Endodermal cell (in vitro differentiated cells): ENCODE measurements at regions not wholly inside any gene's neighbourhood (a gene's known extent, or its start where the extent isn't known, plus 50 kb on each side); places are given as distances from the start of the nearest gene placed in this dataset.

Source experiments
- DNase-seq: peaks from one replicate; pipeline ENCODE4 v3.0.0-alpha.2; 2017
- H3K27ac ChIP-seq: 2 replicates; pipeline ENCODE4 v1.5.1; 2013; ENCODE audit warnings: mild to moderate bottlenecking, low read depth, low read length, moderate library complexity
- H3K27me3 ChIP-seq: 2 replicates; pipeline ENCODE4 v1.6.1; 2013; ENCODE audit warnings: mild to moderate bottlenecking, low read length, moderate library complexity; ENCODE audit not compliant: insufficient read depth, control insufficient read depth, poor library complexity, severe bottlenecking
- H3K36me3 ChIP-seq: 2 replicates; pipeline ENCODE4 v1.7.0; 2013; ENCODE audit warnings: mild to moderate bottlenecking, low read length, moderate library complexity; ENCODE audit not compliant: control insufficient read depth, insufficient read depth
- H3K4me1 ChIP-seq: one replicate; pipeline ENCODE4 v1.7.0; 2013; ENCODE audit warnings: low read length; ENCODE audit not compliant: control insufficient read depth, insufficient read depth
- H3K4me3 ChIP-seq: 2 replicates; pipeline ENCODE4 v1.5.1; 2013; ENCODE audit warnings: mild to moderate bottlenecking, low read length, moderate library complexity
- H3K9ac ChIP-seq: 2 replicates; pipeline ENCODE4 v1.6.1; 2013; ENCODE audit warnings: mild to moderate bottlenecking, low read length, moderate library complexity; ENCODE audit not compliant: poor library complexity, severe bottlenecking; ENCODE audit errors: extremely low read depth
- H3K9me3 ChIP-seq: 2 replicates; pipeline ENCODE4 v1.6.1; 2013; ENCODE audit warnings: mild to moderate bottlenecking, low read length, moderate library complexity; ENCODE audit not compliant: control insufficient read depth
- H3K27ac Mint-ChIP-seq: 2 replicates; pipeline ENCODE4 v1.8.0; 2020; ENCODE audit warnings: mixed read lengths
- H3K27me3 Mint-ChIP-seq: 2 replicates; pipeline ENCODE4 v1.8.0; 2021; ENCODE audit warnings: mild to moderate bottlenecking, mixed read lengths; ENCODE audit not compliant: insufficient read depth
- H3K36me3 Mint-ChIP-seq: 2 replicates; pipeline ENCODE4 v1.8.0; 2020; ENCODE audit warnings: low read depth, mixed read lengths
- H3K4me1 Mint-ChIP-seq: 2 replicates; pipeline ENCODE4 v1.8.0; 2020; ENCODE audit warnings: mixed read lengths
- H3K4me3 Mint-ChIP-seq: 2 replicates; pipeline ENCODE4 v1.8.0; 2020; ENCODE audit warnings: mild to moderate bottlenecking, moderate library complexity, mixed read lengths
- H3K9me3 Mint-ChIP-seq: 2 replicates; pipeline ENCODE4 v1.8.0; 2020; ENCODE audit warnings: mild to moderate bottlenecking, mixed read lengths
- WGBS, 2 experiments: methylation state at CpG; one replicate each; pipeline versions ENCODE4 v1.1.5 to v1.1.7; 2013; ENCODE audit warnings: missing lambda C conversion rate in 2 of 2, mixed read lengths in 1 of 2; ENCODE audit not compliant: insufficient coverage in 1 of 2, insufficient read length in 1 of 2; 5-methylcytosine and 5-hydroxymethylcytosine counted together
- TF ChIP-seq, protein P1 (sequence below): fragments of 200-600 bp; sonication (generic); conservative IDR thresholded peaks from 2 replicates; pipeline ENCODE4 v1.5.0; 2021; ENCODE audit warnings: antibody characterized with exemption, mild to moderate bottlenecking

DNA sequence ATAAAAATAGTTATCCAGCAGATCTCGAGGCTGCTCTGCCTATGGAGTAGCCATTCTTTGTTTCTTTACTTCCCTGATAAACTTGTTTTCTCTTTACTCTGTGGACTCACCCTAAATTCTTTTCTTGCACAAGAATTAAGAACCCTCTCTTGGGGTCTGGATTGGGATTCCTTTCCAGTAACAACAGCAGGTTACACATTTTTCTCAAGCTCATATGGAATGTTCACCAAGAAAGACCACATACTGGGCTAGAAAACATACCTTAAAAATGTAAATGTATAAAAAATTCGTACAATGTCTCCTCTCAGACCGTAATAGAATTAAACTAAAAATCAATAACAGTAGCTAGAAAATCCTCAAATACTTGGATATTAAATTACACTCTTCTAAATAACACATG, 299.2 kb downstream of the CNTN3 start:
- H3K4me1 ChIP-seq, result no peaks in the 10 kb centered on the region
- H3K4me3 ChIP-seq, result no peak overlapping the region
- no peak overlapping the region for H3K27ac Mint-ChIP-seq
- no peak overlapping the region for H3K9ac ChIP-seq
- TF ChIP-seq, protein P1, sequence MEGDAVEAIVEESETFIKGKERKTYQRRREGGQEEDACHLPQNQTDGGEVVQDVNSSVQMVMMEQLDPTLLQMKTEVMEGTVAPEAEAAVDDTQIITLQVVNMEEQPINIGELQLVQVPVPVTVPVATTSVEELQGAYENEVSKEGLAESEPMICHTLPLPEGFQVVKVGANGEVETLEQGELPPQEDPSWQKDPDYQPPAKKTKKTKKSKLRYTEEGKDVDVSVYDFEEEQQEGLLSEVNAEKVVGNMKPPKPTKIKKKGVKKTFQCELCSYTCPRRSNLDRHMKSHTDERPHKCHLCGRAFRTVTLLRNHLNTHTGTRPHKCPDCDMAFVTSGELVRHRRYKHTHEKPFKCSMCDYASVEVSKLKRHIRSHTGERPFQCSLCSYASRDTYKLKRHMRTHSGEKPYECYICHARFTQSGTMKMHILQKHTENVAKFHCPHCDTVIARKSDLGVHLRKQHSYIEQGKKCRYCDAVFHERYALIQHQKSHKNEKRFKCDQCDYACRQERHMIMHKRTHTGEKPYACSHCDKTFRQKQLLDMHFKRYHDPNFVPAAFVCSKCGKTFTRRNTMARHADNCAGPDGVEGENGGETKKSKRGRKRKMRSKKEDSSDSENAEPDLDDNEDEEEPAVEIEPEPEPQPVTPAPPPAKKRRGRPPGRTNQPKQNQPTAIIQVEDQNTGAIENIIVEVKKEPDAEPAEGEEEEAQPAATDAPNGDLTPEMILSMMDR, result no peak
- no peak for DNase-seq
- H3K9me3 Mint-ChIP-seq, result peaks cover 21% of the 10 kb centered on the region
- no peak overlapping the region for H3K27ac ChIP-seq
- no peaks in the 10 kb centered on the region for H3K36me3 ChIP-seq
- no peaks in the 10 kb centered on the region for H3K36me3 Mint-ChIP-seq
- H3K9me3 ChIP-seq, result peaks cover 6% of the 10 kb centered on the region
- WGBS, 2 experiments, result 90 to 97% methylated on average over 3 of the region's 3 CpGs
- H3K4me3 Mint-ChIP-seq, result no peak overlapping the region
- no peaks in the 10 kb centered on the region for H3K27me3 Mint-ChIP-seq
- H3K27me3 ChIP-seq, result no peaks in the 10 kb centered on the region
- H3K4me1 Mint-ChIP-seq, result no peaks in the 10 kb centered on the region

DNA sequence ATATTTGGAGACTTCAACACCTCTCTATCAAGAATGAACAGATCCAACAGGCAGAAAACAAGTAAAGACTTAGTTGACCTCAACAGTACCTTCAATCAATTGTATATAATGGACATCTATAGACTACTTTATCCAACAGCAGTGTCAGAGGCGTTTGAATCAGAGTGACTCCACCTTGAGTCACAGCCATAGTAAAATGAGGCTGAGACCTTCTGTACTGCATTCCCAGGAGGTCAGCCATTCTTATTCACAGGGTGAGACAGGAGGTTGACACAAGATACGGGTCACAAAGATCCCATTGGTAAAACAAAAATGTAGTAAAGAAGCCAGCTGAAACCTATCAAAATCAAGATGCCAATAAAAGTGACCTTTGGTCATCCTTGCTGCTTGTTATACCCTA, 299.8 kb downstream of the CNTN3 start:
- H3K4me3 ChIP-seq, result no peak overlapping the region
- peaks cover 6% of the 10 kb centered on the region for H3K9me3 ChIP-seq
- H3K4me3 Mint-ChIP-seq, result no peak overlapping the region
- H3K27ac ChIP-seq, result no peak overlapping the region
- H3K36me3 Mint-ChIP-seq, result no peaks in the 10 kb centered on the region
- TF ChIP-seq, protein P1, result no peak
- no peak overlapping the region for H3K27ac Mint-ChIP-seq
- WGBS, 2 experiments, result 57 to 87% methylated on average over 1 to 2 of the region's 2 CpGs
- H3K4me1 ChIP-seq, result no peaks in the 10 kb centered on the region
- no peaks in the 10 kb centered on the region for H3K4me1 Mint-ChIP-seq
- H3K36me3 ChIP-seq, result no peaks in the 10 kb centered on the region
- H3K9ac ChIP-seq, result no peak overlapping the region
- no peaks in the 10 kb centered on the region for H3K27me3 ChIP-seq
- no peaks in the 10 kb centered on the region for H3K27me3 Mint-ChIP-seq
- peaks cover 21% of the 10 kb centered on the region for H3K9me3 Mint-ChIP-seq
- no peak for DNase-seq

DNA sequence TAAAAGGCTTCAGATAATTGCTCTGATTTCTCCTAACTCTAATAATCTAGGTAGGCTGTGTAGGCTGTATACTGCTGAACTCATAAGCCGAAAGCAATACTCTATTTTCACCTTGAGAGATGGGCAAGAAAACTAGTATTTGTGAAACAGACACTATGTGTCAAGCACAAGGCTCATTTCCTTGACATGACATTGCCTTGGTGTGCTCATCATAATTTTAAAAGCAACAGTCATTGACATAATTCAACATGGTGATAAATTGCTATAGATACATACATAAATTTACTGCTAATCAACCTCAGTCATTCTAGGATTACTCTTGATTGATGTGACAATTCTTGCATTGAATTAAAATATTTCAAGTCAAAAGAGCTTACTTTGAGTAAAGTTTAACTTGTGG, 304.7 kb downstream of the CNTN3 start:
- Histone ChIP-seq H3K9ac (no peak overlapping the region), H3K27me3 (no peaks in the 10 kb centered on the region), H3K4me3 (no peak overlapping the region), H3K27ac (no peak overlapping the region), H3K9me3 (no peaks in the 10 kb centered on the region), H3K4me1 (no peaks in the 10 kb centered on the region), H3K36me3 (no peaks in the 10 kb centered on the region)
- no peaks in the 10 kb centered on the region for H3K4me1 Mint-ChIP-seq
- TF ChIP-seq, protein P1, result no peak
- WGBS, 2 experiments, result 95% methylated on average over 1 of the region's 1 CpG; no CpG with 5 or more reads in 1 of the 2 experiments
- no peak overlapping the region for H3K27ac Mint-ChIP-seq
- no peak for DNase-seq
- no peaks in the 10 kb centered on the region for H3K36me3 Mint-ChIP-seq
- H3K27me3 Mint-ChIP-seq, result peaks cover 1% of the 10 kb centered on the region
- H3K9me3 Mint-ChIP-seq, result no peaks in the 10 kb centered on the region
- H3K4me3 Mint-ChIP-seq, result no peak overlapping the region
